Colonic mucosa (tissue), 4 donors: ENCODE measurements at regions not wholly inside any gene's neighbourhood (a gene's known extent, or its start where the extent isn't known, plus 50 kb on each side); places are given as distances from the start of the nearest gene placed in this dataset.

Experiments used
- DNase-seq: peaks from one replicate; pipeline ENCODE4 v3.0.0-alpha.2; 2020
- H3K27ac ChIP-seq: fragments of 200-600 bp; one replicate; pipeline ENCODE4 v1.8.0; 2021
- H3K27me3 ChIP-seq: fragments of 200-600 bp; one replicate; pipeline ENCODE4 v1.8.0; 2021
- H3K36me3 ChIP-seq: fragments of 200-600 bp; one replicate; pipeline ENCODE4 v1.8.0; 2021
- H3K4me1 ChIP-seq: fragments of 200-600 bp; one replicate; pipeline ENCODE4 v1.8.0; 2021; ENCODE audit warnings: mild to moderate bottlenecking
- H3K4me3 ChIP-seq: fragments of 200-600 bp; one replicate; pipeline ENCODE4 v1.8.0; 2021
- H3K9ac ChIP-seq, 2 donors: one replicate each; pipeline ENCODE4 v1.7.0; 2013; ENCODE audit warnings: control low read depth in 2 of 2, low read depth in 2 of 2, low read length in 2 of 2
- H3K9me3 ChIP-seq: fragments of 200-600 bp; one replicate; pipeline ENCODE4 v1.8.0; 2021
- CTCF ChIP-seq: fragments of 200-600 bp; IDR thresholded peaks from one replicate; pipeline ENCODE4 v1.8.0; 2022; ENCODE audit warnings: antibody characterized with exemption, mild to moderate bottlenecking
- intact Hi-C: fragments of 100-400 bp; cut with DNase I; formaldehyde crosslinking; loops from one replicate; pipeline ENCODE4 v1.14.1; 2022
- donor health status: healthy.
- donor health status: DM: no; HTN: no; CAD: no.
- donor health status: DM: no; HTN: no; CAD: no.

- no peak overlapping the region for H3K9ac ChIP-seq
- no peak overlapping the region for H3K4me3 ChIP-seq
- H3K36me3 ChIP-seq, result no peaks in the 10 kb centered on the region
- no peaks in the 10 kb centered on the region for H3K4me1 ChIP-seq
- H3K9me3 ChIP-seq, result no peaks in the 10 kb centered on the region
- H3K27ac ChIP-seq, result no peak overlapping the region
- TF ChIP-seq CTCF, result no peak
- intact Hi-C loops, result no loop called here
- H3K27me3 ChIP-seq, result no peaks in the 10 kb centered on the region
- DNase-seq, result no peak
Measured at GRCh38 chr5:3190930-3191329, 404.7 kb upstream of the IRX1 start.

GRCh38 chr5:3190433-3190832, 405.2 kb upstream of the IRX1 start:
- no peaks in the 10 kb centered on the region for H3K27me3 ChIP-seq

GRCh38 chr5:3187771-3188425, 407.7 kb upstream of the IRX1 start:
- Histone ChIP-seq H3K27me3 (no peaks in the 10 kb centered on the region), H3K36me3 (no peaks in the 10 kb centered on the region), H3K27ac (no peak overlapping the region), H3K9me3 (no peaks in the 10 kb centered on the region), H3K9ac (no peak overlapping the region), H3K4me3 (no peak overlapping the region), H3K4me1 (no peaks in the 10 kb centered on the region)
- intact Hi-C loops, result no loop called here
- no peak for DNase-seq
- no peak for TF ChIP-seq CTCF

More at GRCh38 chr5:3190433-3190832, 405.2 kb upstream of the IRX1 start:
- Histone ChIP-seq H3K9me3 (no peaks in the 10 kb centered on the region), H3K4me3 (no peak overlapping the region), H3K4me1 (no peaks in the 10 kb centered on the region), H3K27ac (no peak overlapping the region), H3K9ac (no peak overlapping the region), H3K36me3 (no peaks in the 10 kb centered on the region)
- no peak for TF ChIP-seq CTCF
- intact Hi-C loops, result no loop called here
- DNase-seq, result no peak

GRCh38 chr5:3186736-3187405, 408.8 kb upstream of the IRX1 start:
- intact Hi-C loops, result no loop called here
- Histone ChIP-seq H3K36me3 (no peaks in the 10 kb centered on the region), H3K4me1 (no peaks in the 10 kb centered on the region), H3K27ac (no peak overlapping the region), H3K4me3 (no peak overlapping the region), H3K27me3 (no peaks in the 10 kb centered on the region), H3K9me3 (no peaks in the 10 kb centered on the region), H3K9ac (no peak overlapping the region)
- DNase-seq, result no peak
- TF ChIP-seq CTCF, result no peak

GRCh38 chr5:3186156-3186555, 409.5 kb upstream of the IRX1 start:
- Histone ChIP-seq H3K27me3 (no peaks in the 10 kb centered on the region), H3K4me1 (no peaks in the 10 kb centered on the region), H3K27ac (no peak overlapping the region), H3K9me3 (no peaks in the 10 kb centered on the region), H3K9ac (no peak overlapping the region), H3K36me3 (no peaks in the 10 kb centered on the region), H3K4me3 (no peak overlapping the region)
- intact Hi-C loops, result no loop called here
- no peak for DNase-seq
- no peak for TF ChIP-seq CTCF
